Head of caudate nucleus (tissue), 42 donors: ENCODE measurements at regions not wholly inside any gene's neighbourhood (a gene's known extent, or its start where the extent isn't known, plus 50 kb on each side); places are given as distances from the start of the nearest gene placed in this dataset.
"Not testable (repeated sequence)": the region's sequence is repeated elsewhere in the genome, so short reads cannot be mapped to it uniquely, and the experiment has no call there.

Experiments
- DNase-seq, 42 donors: peaks; one replicate each; pipeline versions ENCODE4 v3.0.0 to v3.0.0-alpha.2; 2020 to 2021; ENCODE audit warnings: mixed read lengths in 7 of 42
- intact Hi-C: fragments of 100-400 bp; cut with DNase I; formaldehyde crosslinking; loops from one replicate; pipeline ENCODE4 v1.15.0; 2022

DNA sequence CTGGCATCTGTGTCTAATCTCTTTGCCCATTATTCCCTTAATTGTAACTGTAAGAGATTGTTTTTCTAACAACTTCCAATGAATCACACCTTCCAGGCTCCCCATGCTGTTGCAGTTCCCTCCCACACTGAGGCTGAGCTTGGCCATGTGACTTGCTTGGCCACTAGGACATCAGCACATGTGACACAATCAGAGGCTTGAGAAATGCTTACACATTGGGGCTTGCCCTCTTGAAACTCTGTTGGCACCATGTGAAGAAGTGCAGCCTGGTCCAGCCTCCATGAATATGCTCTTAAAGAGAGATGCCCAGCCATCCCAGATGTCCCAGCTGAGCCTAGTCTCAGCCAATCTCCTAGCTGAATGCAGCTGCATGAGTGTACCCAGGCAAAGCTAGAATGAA lies 326.8 kb upstream of the SOX2 start:
- DNase-seq: peak in 34 of 42 donors; percentile 3 to 70 (median 30)
- intact Hi-C loops: no loop called here

- DNase-seq: no peak
- intact Hi-C loops: no loop called here
These were observed 328.0 kb upstream of the SOX2 start for GRCh38 chr3:181383760-181384159.

GRCh38 chr3:181383201-181383600 lies 328.5 kb upstream of the SOX2 start:
- intact Hi-C loops: no loop called here
- no peak for DNase-seq

DNA sequence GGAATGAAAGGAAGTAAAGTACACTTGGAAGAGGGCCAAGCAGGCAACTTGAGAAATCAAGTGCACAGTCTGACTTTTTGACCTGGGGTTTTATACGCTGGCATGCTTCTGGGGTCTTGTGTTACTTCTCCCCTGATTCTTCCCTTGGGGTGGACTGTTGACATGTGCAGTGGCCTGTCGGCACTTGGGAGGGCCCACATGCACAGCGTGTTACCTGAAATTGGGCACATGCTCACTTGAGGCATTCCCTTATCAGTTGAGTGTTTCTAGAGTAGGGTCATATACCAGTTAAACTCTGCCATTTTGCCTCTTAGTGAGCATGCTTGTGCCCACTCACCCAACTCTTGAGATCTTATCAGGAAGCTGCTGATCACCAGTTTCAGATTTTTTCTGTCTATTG lies 329.1 kb upstream of the SOX2 start:
- DNase-seq: no peak
- intact Hi-C loops: no loop called here

DNA sequence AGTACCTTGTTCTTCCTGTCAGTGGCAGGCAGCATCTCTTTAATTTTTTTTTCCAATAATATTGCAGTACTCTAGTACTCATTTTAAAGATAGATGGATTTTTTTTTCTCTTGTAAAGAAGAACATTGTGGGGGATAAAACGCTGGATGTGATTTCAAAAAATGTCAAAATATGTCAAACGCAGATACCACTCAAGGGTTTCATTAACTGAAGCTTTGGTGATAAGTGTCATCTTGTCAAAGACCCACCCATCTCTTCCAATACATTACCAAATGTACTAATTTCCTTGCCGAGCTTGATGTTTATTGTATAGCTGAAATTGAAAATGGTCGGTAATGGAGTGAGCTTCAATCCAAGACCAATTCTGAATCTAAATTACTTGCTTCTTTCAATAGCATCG lies 332.4 kb upstream of the SOX2 start:
- intact Hi-C loops: no loop called here

GRCh38 chr3:181369637-181370036 lies 342.1 kb upstream of the SOX2 start:
- no peak for DNase-seq
- intact Hi-C loops: no loop called here

More for the DNA sequence above, 332.4 kb upstream of the SOX2 start:
- no peak for DNase-seq

DNA sequence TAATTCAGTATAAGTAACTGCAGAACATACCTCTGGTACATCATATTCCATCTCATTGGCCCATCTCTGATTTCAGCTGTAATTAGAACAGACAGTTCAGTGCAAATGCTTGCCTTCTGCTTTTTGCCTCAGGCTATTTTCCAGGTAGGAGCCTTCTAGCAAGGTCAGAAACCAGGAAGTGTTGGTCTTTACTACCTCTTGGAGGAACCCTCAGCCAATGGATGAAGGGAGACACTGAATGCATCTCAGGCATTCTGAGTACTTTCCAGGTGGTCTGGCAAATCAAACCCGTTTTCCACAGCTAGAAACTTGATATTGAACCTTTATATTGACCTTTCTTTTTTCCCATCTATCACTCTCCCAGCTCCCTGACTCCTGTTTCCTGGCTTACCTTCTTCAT lies 348.5 kb upstream of the SOX2 start:
- intact Hi-C loops: no loop called here
- DNase-seq: no peak

DNA sequence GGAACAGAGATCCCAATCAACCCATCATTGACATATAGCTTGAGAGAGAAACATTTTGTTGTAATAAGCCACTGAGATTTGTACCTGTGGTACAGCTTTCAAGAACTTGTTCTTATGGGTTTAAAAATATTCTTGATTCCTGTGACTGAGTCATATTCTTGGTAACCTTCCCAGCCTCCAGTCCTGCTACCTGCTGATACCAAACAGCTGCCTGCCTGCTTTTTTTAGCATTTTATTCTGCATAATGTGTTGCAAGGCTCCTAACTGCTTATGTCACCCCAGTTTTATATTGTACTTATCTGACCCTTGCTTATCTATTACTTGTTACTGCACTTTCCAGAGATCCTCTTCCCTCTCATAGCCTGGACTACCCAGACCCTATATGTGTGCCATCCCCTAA lies 349.3 kb upstream of the SOX2 start:
- peak in 22 of 42 donors; percentile 13 to 78 (median 41) for DNase-seq
- intact Hi-C loops: no loop called here

DNA sequence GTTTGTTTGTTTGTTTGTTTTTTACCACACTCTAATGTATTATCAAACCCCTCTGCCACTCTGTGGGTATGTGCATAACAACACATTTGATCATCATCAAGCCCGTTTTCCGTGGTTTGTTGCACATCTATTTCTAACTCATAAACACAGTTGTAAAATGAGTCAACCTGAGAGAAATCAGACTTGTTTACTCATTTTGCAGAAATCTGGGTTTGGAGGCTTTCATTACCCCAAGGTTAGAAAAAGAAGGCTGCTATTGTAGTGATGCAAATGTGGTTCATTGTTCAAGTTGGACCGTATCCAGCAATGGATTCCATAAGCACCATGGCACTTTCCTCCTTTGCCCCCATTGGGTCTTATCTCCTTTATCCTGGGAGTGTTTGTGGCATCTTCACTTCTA lies 353.2 kb upstream of the SOX2 start:
- intact Hi-C loops: no loop called here
- DNase-seq: no peak

GRCh38 chr3:181358060-181358459 lies 353.7 kb upstream of the SOX2 start:
- no peak for DNase-seq
- intact Hi-C loops: no loop called here

DNA sequence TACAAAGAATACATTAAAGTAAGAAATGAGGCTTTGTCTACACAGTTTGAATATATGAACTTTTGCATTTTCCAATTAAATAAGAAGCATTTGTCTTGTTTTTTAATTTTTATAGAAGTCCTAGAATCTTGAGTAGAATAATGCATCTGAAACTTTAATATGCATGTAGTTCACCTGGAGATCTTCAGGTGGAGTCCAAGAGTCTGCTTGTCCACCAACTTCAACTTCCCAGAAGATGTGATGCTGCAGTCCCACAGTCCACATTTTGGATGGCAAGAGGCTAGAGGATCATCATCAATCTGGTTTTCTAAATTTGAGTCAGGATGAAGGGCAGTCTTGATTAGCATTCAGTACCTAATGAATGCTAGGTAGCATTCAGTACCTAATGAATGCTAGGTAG lies 357.6 kb upstream of the SOX2 start:
- DNase-seq: no peak
- intact Hi-C loops: no loop called here

DNA sequence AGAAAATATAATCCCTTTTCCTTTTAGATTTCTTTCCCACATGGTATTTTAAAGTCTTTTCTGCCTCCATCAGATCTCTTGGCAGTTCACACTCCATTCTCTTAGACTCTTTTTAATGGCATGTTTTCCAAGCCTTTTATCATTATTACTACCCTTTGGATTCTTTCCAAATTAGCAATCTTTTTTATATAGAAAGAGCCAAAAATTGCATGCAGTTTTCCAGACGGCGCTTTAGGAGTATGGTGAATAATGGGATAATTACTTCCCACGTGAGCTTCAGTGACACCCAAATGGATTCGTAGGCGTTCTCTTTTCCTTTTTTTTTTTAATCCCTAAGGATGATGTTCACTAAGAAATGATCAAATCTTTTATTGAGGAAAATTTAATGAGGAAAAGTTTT lies 354.8 kb upstream of the DNAJC19 start:
- DNase-seq: peak in 2 of 42 donors; percentile 8 to 20
- intact Hi-C loops: no loop called here

GRCh38 chr3:181336597-181336996 lies 347.1 kb upstream of the DNAJC19 start:
- DNase-seq: no peak
- intact Hi-C loops: no loop called here

DNA sequence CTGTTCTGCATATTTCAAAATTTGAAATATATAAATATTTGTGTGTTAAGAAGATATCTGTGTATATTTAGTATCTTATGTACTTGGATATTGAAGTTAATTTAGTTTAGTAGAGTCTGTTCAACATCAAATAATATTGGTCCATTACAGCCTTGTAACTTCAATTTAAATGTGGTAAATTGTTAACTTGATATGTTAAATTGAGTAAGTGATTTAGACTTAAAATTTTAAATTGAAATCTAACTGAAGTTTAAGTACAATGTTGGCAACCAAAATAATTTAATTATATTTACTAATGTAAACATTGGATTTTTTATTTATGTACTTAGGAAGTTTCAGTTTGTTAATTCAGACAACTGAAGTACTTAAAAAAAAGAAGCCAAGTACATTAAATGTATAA lies 343.9 kb upstream of the DNAJC19 start:
- intact Hi-C loops: no loop called here
- no peak for DNase-seq

GRCh38 chr3:181330821-181331563 lies 341.5 kb upstream of the DNAJC19 start:
- no peak for DNase-seq
- intact Hi-C loops: no loop called here

DNA sequence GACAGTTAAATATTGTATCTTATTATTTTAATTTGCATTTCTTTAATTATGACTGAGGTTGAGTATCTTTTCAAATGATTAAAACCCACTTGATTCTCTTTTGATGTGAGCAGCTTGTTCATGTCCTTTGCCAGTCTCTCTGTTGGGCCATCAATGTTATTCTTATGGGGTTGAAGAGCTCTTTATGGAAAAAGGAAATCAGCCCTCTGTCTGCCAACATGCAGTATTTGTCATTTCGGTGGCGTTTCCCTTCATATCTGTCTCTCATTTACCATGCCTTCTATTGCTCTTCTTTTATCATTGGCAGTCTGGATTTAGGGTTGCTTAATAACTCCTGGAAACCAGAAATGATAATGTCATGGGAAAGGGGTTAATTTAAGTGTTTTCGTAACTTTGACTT lies 340.7 kb upstream of the DNAJC19 start:
- intact Hi-C loops: no loop called here

GRCh38 chr3:181329024-181329423 lies 339.5 kb upstream of the DNAJC19 start:
- intact Hi-C loops: loop anchor here (5.0 kb wide), 2 partner anchors 123 to 373 kb away; no protein-coding TSS in a partner anchor
- no peak for DNase-seq

More for the DNA sequence above, 340.7 kb upstream of the DNAJC19 start:
- DNase-seq: peak in 1 of 42 donors; percentile 7

DNA sequence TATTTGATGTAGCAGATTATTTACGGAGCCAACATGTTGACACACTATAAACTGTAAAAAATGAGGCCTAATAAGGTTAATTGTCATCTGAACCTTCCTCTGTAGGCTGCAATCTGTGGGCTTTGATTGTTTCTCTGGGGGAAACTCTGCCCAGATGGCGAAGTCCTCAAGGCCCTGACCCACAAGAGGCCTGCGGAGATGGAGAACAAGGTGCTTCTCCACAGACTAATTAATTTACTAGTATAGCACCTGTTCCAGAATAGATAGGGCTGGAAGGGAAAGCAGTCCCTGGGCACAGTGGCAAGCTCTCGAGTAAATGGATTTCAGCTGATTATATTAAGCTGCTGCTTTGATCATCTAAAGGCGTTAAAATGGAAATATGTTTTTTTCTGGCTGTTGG lies 338.8 kb upstream of the DNAJC19 start:
- intact Hi-C loops: loop anchor here (5.0 kb wide), 2 partner anchors 124 to 374 kb away; no protein-coding TSS in a partner anchor
- DNase-seq: peak in 2 of 42 donors; percentile 19 to 47

- intact Hi-C loops: loop anchor here (5.0 kb wide), 2 partner anchors 125 to 375 kb away; no protein-coding TSS in a partner anchor
- peak in 1 of 42 donors; percentile 7 for DNase-seq
These were observed 337.8 kb upstream of the DNAJC19 start for GRCh38 chr3:181327349-181327748.

GRCh38 chr3:181326637-181327223 lies 337.2 kb upstream of the DNAJC19 start:
- intact Hi-C loops: loop anchor here (5.0 kb wide), 2 partner anchors 126 to 376 kb away; no protein-coding TSS in a partner anchor
- peak in 16 of 42 donors; percentile 4 to 77 (median 32) for DNase-seq

DNA sequence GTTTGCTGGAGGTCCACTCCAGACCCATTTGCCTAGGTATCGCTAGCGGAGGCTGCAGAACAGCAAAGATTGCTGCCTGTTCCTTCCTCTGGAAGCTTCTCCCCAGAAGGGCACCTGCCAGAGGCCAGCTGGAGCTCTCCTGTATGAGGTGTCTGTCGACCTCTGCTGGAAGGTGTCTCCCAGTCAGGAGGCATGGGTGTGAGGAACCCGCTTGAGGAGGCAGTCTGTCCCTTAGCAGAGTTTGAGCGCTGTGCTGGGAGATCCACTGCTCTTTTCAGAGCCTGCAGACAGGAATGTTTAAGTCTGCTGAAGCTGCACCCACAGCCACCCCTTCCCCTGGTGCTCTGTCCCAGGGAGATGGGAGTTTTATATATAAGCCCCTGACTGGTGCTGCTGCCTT lies 335.0 kb upstream of the DNAJC19 start:
- intact Hi-C loops, DNase-seq: not testable (repeated sequence)
